ENCODE measurements at regions not wholly inside any gene's neighbourhood (a gene's known extent, or its start where the extent isn't known, plus 50 kb on each side); places are given as distances from the start of the nearest gene placed in this dataset.

DNA sequence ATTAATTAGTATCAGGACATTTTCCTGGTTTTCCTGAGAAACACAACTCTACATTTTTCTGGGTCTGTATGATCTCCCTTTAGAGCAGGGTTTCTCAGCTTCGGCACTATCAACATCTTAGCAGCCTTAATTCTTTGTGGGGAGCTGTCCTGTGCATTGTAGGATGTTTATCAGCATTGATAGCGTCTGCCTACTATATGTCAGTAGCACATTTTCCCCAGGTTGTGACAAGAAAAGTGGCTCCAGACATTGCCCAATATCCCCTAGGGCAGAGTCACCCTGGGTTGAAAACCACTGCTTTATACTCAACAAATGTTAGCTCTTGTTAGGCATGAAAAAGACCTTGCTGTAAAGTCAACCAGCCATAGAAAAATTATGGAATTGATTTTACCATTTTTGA is 195.1 kb upstream of the FMN2 start:
- no peak for DNase-seq

DNA sequence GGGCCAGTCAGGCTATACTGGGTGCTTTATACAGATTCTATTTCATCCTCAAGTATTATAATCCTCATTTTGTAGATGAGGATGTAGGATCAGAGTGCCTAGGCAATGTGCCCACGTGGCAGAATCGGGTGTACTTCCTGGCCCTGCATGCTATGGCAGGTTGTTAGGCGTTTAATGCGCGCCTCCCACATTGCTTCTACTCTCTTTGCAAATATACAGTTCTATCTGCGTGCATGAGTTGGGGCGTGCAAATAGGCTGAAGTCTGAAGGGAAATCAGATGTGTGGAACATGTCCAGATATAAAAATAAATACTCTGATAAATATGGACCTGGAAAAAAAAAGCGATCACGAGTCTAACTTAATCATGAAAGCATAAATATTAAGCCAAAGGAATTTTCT is 194.7 kb upstream of the FMN2 start:
- DNase-seq: no peak

DNA sequence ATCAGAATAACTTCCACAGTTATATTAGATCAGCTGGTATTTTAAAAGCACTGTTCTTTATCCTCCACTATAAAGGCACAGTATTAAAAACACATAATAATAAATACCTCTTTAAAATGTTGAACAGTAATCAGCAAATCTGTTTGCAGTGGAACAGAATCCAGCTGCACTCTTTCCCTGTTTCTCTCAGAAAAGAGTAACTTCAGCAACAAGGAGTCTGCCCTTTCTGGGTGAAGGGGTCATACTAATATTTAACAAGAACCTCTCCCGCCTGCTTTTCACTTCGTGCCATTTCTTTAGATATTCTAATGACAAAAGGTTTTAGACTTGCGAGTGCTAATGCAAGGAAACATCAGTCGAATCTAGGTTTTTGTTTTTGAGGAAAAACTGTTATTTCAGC is 194.2 kb upstream of the FMN2 start:
- no peak for DNase-seq

DNA sequence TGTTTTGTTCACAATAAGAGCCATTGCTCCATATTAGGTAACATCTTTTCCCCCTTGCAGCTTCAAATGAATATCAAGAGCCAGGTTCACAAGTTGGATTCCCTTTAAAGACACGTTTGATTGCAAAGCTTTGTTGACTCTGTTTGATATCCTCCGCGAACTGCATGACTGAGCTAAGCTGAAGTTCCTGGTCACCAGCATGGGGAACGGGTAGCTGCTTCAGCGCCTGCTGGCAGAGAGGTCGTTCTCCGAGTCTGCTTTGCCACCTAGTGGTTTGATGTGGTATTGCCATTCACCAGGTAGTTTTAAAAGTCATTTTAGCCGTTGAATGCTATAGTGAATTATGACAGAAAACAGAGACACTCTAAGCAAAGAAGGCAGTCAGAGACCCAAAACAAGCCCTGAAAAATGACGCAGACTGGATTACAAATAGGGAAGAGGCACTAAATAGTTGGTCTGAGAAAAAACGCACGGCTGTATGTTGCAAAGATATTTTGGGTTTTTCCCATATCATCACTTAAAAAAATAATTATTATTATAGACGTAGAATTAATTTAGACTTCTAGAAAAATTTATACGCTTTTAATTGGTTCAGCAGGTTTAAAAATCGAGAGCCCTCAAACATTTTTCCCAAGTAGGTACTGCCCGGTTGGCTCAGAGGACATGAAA is 193.5 kb upstream of the FMN2 start:
- DNase-seq: peak; percentile 38 to 86

DNA sequence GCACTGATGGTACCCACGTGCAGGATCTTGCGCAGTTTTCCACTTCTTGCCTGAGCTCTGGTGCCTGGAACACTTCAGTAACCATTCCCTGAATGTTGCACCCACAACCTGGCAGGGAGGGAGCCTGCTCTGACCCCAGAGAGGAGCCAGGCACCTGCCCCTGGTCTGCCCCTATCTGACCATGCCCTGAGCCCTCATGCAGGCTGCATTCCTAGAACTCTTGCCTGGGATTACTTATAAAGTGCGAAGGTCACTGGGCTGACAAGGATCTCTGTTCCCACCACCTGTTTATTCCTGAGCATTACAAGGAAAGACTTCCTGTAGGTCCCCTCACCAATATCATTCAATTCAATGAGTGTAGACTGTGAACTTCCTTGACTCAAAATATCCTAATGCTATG is 191.9 kb upstream of the FMN2 start:
- DNase-seq: no peak

DNA sequence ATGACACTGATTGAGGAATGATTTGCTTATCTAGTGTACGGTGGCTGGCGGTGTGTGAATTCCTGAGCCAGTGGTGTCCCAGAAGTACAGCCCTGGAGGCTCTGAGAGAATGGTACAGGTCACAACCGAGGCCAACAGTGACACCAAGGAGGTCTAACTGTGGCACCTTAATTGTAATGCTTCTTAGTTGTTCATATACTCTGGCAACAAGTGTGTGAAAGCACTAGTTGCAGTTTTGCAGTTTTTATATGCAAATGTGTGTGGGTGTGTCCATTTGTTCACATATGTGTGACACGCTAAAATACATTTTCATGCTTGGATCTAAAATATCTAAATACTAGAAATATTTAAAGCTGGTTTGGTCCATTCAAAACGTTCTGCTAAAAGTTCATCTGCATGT is 185.3 kb upstream of the FMN2 start:
- DNase-seq: no peak

DNA sequence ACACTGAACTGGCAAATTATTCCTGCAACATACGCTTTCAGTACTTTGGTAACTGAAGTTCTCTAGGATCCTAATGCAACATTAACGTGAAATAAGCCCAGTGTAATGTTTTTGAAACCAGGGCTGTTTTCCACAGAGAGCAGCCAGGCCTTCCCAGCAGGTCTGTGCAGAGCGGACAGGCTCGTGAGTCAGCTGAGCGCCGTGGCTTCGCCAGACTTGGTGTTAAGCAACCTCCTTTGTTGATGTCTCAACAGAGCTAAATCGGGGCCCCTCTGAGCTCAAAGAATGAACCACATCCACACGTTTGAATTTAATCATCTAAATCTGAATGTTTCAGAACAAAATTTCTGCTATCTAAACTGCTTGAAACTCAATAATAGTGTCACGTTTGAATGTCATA is 181.8 kb upstream of the FMN2 start:
- DNase-seq: no peak

DNA sequence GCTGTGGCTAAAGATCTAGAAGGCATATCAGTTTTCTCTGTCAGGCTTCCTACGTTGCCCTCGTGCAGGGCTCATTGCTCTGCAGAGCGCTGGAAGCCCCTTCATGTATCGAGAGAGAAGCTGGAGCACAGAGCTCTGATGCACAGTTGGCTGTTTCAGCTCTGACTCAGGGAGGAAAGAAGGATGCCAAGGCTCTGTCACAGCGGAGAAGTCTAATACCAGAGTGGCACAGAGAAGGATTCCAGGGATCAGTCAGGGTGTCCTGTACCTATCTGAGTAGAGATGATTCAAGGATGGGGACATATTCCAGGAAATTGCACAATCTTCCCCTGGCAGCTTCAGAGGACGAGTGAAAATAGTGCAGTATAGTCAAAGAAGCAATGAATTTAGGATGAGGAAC is 179.2 kb upstream of the FMN2 start:
- no peak for DNase-seq

DNA sequence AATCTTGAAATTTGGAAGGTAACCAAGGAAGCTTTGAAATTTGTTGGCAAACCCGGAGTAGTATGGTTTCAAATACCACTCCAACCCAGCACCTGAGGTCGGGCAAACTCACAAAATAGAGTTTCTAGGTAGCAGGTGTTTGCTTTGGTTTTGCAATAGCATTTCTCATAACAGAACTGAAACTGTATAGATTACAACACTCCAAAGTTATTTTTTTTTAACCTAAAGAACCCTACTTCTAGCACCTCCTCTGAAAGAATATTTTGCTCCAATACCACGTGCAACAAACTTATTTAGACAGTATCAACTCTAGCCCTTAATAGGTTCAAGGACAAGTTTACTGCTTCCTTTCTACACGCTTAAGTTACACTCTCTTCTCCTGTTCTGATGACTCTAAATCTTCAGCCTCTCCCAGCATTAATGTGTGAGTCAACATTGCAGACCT is 178.5 kb upstream of the FMN2 start:
- no peak for DNase-seq

DNA sequence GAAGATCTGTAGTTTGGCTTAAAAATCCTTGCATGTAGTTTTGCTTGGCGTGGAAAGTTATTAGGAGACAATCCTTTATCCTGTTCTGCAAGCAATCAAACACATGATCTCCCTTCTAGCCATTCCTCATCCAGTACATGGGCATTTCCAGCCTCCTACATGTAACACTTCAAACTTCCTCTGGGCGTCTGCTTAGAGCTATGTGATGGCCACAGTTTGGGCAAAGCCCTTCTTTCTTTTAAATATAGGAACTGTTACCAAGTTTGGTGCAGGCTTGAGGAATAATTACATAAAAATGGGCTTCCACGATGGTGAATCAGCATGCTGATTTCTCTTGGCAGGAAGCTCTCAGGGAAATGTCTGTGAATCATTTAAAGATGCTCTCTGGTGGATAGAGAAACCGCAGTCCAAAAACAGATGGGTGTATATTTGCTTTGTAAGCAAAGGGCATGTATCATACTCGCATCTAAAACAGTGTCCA is 176.9 kb upstream of the FMN2 start:
- peak in 1 of 2 donors; percentile 36 for DNase-seq

DNA sequence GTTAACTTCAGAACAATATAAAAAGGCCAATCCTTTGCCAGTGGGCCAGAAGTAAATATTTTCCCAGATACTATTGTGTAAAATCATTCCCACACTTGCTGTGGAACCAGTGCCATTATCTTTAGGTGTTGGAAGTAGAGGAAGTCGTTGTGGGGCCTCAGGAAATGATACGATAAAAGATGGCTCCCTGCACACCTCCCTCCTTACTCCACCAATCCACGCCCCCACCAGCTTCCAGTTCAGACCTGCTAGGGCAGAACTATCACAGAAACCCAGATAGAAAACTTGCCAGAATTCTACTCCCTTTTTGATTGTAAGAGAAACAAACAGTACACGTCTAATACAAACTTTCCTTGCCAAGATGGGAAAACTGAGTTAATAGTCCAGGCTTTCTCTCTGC is 173.0 kb upstream of the FMN2 start:
- no peak for DNase-seq

DNA sequence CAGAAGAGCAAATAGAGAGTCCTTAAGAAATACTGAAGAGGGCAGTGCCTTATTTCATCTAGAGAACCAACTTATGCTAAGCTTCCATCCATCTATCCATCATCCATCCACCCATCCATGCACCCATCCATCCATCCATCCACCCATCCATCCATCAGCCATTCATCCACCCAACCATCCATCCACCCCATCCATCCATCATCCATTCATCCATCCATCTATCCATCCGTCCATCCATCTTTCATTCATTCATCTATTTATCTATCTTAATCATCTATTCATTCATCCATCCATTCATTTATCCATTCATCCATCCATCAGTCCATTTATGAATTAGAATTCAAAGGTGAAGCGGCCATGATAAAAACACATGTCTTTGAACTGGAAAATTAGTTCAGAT is 171.5 kb upstream of the FMN2 start:
- no peak for DNase-seq

DNA sequence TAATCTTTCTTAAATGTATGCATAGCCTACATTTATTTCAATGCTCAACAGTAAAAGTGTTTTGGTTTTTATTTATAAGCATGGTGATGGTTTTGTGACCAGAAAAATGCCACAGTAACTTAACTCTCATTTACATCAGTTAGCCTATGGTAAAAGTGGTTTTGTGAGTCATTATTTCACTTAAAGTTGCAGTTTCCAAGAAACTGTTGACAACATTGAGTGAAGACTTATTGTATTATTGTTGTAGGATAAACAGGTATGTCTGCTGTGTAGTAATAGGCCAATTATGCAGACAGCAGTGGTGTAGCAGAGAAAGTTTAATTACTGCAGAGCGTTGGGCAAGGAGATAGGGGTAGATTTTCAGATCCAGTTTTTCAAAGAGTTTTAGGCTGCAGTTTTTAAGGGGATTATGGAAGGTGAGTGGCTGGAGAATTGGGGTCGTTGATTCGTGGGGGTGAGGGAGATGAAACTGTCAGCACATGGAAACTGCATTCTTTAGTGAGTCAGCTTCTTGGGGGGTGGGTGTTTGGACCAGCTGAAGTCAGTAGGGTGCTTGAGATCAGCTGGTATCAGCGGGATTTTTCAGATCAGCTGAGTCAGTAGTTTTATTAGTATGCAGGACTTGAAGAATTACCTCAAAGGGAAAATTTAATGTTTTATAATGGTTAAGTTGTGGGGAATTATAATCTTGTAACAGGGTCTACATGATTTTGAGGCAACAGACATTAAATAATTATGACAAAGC is 168.7 kb upstream of the FMN2 start:
- no peak for DNase-seq

DNA sequence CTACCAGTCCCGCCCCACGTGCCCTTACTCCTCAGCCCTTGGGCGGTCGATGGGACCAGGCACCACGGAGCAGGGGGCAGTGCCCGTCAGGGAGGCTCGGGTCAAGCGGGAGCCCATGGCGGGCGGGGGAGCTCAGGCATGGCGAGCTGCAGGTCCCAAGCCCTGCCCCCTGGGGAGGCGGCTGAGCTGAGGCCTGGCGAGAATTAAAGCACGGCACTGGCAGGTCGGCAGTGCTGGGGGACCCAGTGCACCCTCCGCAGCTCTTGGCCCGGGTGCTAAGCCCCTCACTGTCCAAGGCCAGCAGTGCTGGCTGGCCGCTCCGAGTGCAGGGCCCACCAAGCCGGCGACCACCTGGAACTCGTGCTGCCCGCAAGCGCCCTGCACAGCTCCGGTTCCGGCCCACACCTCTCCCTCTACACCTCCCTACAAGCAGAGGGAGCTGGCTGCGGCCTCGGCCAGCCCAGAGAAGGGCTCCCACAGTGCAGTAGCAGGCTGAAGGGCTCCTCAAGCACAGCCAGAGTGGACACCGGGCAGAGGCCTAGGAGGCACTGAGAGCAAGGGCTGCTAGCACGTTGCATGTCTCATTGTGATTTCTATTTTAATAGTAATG is 166.8 kb upstream of the FMN2 start:
- no peak for DNase-seq

DNA sequence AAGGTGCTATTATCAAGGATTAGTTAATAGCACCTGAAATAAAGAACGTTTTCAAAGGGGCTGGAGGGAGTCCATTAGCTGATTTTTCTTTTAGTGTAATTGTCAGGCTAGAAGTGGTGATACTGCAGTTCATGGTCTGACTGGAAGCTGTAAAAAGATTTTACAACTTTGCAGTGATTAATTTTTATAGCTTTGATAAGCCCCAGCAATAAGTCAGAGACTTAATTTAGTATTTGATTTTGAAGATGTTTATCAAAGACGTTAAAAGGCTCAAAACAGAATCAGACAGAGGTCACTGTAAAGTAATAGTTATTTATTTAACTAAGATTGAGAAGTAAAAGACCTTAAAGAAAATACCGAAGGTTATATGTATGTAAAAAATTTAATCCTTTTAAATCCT is 165.5 kb upstream of the FMN2 start:
- DNase-seq: no peak

DNA sequence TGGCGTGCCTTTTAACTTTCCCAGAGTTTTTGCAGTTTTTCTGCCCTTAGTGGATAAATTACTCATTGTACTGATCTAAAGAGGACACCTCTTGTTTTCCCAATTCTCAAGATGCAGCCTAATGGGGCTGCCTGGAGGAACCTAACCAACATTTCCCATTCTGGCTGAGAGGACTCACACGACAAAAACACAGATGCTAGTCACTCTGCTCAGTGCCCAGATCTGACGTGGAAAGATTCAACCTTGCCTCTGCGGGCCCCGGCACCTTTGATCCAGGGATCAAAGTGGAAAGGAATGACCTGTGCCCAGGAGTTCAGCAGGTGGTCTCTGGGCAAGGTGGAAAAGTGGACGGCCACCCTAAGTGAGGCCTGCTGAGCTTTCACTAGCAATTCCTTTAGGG is 162.4 kb upstream of the FMN2 start:
- no peak for DNase-seq

DNA sequence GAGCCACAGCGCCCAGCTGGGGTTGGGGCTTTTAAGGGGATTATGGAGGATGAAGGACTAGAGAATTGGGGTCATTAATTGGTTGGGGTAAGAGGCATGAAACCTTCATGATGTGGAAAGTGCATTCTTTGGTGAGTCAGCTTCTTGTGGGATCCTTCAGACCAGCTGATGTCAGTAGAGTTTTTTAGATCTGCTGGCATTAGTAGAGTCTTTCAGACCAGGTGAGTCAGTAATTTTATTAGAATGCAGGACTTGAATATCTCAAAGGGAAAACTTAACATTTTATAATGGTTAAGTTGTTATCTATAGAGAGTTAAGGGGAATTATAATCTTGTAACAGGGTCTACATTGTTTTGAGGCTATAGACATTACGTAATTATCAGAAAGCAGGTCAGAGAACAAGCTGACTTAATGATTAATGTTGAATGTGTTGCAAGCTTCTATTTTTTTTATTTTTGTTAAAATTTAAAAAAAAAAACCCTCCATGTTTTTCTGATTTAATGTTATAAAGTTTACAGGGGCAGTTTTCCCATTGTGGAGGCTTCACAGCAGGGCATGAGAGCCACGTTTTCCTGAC is 160.9 kb upstream of the FMN2 start:
- DNase-seq: no peak

DNA sequence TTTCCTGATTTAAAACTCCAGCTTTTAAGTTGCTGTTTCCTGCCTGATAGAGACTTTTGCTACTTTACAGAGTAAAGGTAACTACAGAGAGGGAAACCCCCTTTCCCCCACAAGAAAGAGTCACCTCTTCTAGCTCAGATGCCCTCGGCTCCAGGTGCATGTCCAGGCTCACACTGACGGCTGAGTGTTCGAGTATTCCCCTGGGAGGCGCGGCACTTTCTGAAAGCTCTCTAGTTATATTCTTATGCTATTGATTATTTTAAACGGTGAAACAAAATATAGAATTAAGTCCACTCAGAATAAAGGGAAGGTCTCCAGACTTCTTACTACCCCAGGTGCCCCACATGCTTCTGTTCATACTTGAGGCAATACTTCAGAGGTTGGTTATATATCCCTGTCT is 160.3 kb upstream of the FMN2 start:
- no peak for DNase-seq

DNA sequence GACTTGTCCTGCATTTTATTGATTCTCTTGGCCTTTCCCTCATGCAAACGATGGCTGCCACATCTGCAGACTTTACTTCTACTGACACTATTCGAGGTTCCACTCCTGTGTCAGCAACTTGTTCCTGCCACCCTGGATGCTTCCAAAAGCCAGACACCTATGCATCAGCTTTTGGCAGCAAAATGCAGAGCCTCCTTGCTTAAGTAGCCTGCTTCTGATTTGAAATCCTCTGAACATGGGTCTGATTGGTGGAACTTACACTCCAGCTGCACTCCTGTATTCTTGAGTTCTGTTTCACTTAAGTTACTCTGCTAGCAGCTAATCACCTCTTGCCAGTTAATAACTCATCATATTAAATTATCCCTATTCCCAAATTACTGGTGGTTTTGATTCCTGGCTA is 152.1 kb upstream of the FMN2 start:
- no peak for DNase-seq

DNA sequence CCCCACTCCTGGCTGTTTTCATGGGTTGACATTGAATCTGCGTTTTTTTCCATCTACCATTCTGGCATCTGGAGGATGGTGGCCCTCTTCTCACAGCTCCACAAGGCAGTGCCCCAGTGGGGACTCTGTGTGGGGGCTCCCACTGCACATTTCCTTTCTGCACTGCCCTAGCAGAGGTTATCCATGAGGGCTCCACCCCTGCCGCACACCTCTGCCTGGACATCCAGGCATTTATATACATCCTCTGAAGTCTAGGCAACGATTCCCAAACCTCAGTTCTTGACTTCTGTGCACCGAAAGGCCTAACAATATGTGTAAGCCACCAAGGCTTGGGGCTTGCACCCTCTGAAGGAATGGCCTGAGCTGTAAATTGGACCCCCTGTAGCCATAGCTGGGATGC is 147.9 kb upstream of the FMN2 start:
- no peak for DNase-seq

DNA sequence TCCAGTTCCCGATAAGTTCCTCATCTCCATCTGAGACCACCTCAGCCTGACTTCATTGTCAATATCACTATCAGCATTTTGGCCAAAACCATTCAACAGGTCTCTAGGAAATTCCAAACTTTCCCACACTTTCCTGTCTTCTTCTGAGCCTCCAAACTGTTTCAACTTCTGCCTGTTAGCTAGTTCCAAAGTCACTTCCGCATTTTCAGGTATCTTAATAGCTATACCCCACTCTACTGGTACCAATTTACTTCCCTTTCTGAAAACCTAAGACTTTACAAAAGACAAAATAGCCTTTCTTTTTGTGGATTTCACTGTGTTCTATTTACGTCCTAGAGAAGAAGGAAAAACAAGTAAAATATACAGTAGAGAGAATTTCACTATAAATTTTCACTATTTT is 147.0 kb upstream of the FMN2 start:
- peak in 1 of 2 donors; percentile 1 for DNase-seq

DNA sequence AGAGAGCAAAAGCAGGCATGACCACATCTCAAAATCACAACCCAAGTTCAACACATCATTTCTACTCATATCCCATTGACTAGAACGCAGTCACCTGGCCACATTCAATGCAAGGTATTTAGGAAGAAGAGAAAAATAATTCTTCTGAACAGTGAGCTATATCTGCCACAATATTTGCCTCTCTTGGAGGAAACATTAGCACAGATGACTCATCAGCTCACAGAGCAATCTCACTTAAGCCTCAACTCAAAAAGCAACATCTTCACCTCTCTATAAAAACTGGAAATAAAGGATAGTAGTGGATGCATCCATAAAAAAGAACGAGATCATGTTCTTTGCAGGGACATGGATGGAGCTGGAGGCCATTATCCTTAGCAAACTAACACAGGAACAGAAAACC is 143.9 kb upstream of the FMN2 start:
- DNase-seq: no peak

DNA sequence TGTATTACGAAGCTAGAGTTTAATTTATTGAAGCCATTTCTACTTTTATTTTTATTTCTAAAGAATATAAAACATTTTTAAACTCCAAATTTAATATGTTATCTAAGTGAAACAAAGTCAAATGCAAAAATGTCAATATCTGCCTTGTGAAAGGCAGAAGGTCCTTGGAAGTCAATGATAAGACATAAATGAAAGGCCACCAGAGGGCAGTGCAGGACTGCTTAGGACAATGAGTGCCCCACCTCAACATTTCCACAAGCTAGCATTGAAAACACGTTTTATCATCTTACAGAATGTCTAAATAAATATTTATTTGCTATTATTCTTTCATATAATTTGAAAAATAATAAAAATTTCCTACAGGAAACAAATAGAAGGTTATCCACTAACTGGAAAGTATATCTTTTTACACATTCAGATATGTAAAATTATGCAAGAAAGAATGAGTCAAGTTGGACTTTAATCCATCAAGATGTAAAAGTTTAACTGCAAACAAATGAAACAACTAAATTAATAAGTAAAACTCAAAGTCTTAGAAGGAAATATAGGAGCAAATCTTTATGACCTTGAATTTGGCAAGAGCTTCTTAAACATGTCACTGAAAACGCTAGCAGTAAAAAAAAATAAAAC is 140.1 kb upstream of the FMN2 start:
- peak; percentile 43 to 66 for DNase-seq
